Activated CD8-positive, alpha-beta memory T cell treated with anti-CD3 and anti-CD28 coated beads for 36 hours (primary cell): ENCODE measurements at regions not wholly inside any gene's neighbourhood (a gene's known extent, or its start where the extent isn't known, plus 50 kb on each side); places are given as distances from the start of the nearest gene placed in this dataset.

ENCODE experiments used
- CTCF ChIA-PET: fragments of 350-600 bp; sonication (Branson Sonifier 250); formaldehyde crosslinking; loops from one replicate; lab custom pipeline; 2021; ENCODE audit warnings: antibody characterized with exemption; lab: Charles Lee
- POLR2A ChIA-PET: fragments of 350-600 bp; sonication (Branson Sonifier 250); formaldehyde crosslinking; loops from one replicate; lab custom pipeline; 2021; ENCODE audit warnings: antibody characterized with exemption; lab: Charles Lee

DNA sequence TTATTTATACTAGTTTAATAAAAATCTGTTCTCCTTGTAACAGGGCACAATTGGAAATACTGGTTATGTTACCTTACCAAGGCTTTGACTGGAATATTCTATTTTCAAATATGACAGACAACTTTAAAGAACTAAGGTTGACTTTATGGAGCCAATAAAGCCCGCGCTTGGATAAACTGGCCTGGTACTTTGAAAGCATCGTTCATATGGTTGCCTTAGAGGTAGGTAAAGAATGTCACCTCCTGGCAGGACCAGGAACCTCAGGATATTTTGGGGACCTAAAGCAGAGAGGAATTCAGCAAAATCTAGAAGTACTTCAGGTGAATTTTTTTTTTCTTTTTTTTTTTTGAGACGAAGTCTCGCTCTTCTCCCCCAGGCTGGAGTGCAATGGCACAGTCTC is 71.2 kb upstream of the CREB1 start:
- ChIA-PET CTCF (no interaction called here), POLR2A (no interaction called here)

GRCh38 chr2:207459990-207460757 is 69.6 kb upstream of the CREB1 start:
- ChIA-PET CTCF (no interaction called here), POLR2A (no interaction called here)

DNA sequence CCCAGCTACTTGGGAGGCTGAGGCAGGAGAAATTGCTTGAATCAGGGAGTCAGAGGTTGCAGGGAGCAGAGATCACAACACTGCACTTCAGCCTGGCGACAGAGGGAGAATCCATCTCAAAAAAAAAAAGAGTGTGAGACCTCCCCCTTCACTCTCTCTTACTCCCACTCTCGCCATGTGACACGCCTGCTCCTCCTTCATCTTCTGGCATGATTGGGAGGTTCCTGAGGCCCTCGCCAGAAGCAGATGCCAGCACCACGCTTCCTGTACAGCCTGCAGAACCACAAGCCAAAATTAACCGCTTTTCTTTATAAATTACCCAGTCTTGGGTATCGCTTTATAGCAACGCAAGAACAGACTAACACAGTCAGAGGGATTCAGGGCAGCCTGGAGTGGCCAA is 66.3 kb upstream of the CREB1 start:
- ChIA-PET POLR2A (no interaction called here), CTCF (no interaction called here)

DNA sequence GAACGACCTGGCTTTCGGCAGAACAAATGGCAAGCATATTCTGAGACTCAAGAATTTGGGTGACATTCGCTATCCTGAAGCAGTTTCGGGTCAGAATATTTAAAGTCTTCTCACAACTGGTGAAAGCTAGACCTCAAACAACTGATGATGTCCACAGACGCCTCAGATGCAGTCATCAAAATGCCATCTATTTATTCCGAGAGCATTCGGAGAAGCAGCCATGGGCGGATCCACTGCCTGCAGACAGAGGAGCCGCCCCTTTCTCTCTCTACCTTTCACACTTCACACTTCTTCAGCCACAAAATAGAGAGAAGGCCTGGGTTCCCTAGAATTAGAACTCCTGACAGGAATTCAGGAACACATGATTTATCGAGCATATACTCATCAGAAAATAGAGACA is 65.8 kb upstream of the CREB1 start:
- ChIA-PET CTCF (no interaction called here), POLR2A (no interaction called here)

DNA sequence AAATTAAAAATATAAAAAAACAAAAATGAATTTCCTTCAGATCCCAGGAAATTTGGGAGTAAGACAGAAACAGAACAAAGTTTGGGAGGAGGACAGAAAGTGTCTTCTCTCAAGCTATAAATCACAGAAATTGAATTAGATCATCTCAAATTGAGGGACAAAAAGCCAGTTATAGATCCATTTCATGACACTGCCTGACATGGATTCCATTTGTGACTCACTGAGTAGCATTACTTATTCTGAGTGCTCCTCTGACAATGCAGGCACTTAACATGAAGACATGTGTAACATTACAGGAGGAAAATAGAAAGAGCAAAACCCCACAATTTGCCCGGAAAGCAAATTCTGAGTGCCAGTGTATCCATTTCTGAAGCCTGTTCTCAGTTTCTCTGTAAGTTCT is 63.9 kb upstream of the CREB1 start:
- POLR2A ChIA-PET = no interaction called here
- CTCF ChIA-PET = no interaction called here

DNA sequence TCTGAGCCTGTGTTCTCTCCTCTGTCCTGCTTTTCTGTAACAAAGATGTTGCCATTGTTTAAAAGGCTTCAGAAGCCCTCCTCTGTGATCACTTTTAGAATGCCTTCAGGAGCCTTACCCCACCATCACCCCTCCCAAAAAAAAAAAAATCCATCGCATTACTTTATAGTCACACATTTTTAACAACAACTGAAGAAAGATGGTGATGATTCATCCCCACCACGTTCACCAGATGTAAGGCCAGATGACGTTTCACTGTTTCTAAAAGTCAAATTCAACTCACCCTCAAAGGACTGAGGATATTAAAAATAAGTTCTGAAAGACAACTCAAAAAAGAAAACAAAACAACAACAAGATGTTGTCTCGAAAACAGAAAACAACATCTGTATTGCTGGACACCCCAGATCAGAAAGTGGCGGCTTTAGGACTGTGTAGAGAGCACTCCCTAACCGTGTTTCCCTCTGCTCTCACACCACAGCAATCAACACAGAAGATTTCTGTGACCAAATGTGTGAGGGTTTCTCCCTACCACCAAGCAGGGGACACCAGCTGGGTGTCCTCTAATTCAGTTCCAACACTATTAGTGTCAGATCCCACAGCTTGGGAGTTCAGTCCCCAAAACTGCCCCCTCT is 61.9 kb upstream of the CREB1 start:
- POLR2A ChIA-PET = interaction anchor here (0.7 kb wide), 2 partner anchors 150 to 255 kb away, joined by 3 to 4 read pairs; no protein-coding TSS in a partner anchor
- CTCF ChIA-PET = no interaction called here

DNA sequence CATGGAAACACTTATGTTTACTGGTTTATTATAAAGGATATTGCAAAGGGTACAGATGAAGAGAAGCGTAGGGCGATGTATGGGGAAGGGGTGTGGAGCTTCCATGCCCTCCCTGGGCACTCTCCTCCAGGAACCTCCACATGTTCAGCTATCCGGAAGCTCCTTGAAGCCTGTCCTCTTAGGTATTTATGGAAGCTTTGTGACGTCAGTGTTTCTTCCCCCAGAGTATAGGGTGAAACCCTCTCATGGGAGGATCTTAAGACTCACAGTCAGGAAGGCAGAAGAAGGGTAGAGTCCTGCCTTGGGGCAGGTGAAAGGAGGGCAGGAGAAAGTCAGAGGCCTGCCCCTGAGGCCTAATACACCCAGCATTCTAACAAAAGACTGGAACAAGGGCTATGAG is 61.3 kb upstream of the CREB1 start:
- ChIA-PET CTCF (no interaction called here), POLR2A (no interaction called here)

- POLR2A ChIA-PET = no interaction called here
- CTCF ChIA-PET = no interaction called here
These were observed 60.3 kb upstream of the CREB1 start for GRCh38 chr2:207469451-207469850.

- POLR2A ChIA-PET = no interaction called here
These were observed 59.6 kb upstream of the CREB1 start for GRCh38 chr2:207469943-207470729.

GRCh38 chr2:207471261-207471660 is 58.5 kb upstream of the CREB1 start:
- ChIA-PET CTCF (no interaction called here), POLR2A (no interaction called here)

More at GRCh38 chr2:207469943-207470729, 59.6 kb upstream of the CREB1 start:
- CTCF ChIA-PET = no interaction called here

DNA sequence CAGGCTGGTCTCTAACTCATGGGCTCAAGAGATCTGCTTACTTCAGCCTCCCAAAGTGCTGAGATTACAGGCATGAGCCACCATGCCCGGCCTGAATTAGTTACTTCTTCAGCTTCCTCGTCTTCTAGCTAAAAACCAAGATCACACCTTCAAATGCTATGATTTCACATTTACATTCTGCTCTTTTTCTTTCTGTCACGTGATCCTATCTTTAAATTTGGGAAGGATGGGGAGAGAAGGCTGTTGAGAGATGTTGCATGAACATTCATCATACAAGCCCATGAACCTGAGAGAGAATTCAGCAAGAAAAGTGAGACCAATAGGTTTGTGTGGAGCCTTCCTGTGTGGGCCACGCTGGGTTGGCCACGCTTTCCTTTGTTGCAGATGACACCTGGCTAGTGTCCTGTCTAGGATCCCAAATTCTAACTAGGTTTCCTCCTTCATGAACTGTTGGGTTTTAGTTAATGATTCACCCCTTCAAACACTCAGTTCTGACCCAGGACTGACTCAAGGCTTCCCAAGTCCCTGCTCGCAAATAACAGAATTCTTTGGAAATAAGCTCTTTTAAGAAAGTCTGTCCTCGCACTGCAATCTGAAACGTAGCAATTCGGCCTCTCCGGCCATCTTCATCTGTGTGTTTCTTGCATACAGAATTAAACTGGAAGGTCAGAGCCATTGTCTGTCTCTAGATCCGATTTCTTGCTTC is 57.3 kb upstream of the CREB1 start:
- ChIA-PET POLR2A (no interaction called here), CTCF (interaction anchor here (1.1 kb wide), 1 partner anchor 675 kb away, joined by 3 read pairs; no protein-coding TSS in a partner anchor)

GRCh38 chr2:207473049-207473930 is 56.5 kb upstream of the CREB1 start:
- CTCF ChIA-PET = interaction anchor here (0.9 to 1.1 kb wide), 5 partner anchors 10 to 676 kb away, joined by 3 to 5 read pairs (median 3); no protein-coding TSS in a partner anchor
- POLR2A ChIA-PET = no interaction called here

- CTCF ChIA-PET = interaction anchor here (0.6 to 1.1 kb wide), 6 partner anchors 9 to 676 kb away, joined by 3 to 5 read pairs (median 3); no protein-coding TSS in a partner anchor
- POLR2A ChIA-PET = no interaction called here
These were observed 55.9 kb upstream of the CREB1 start for GRCh38 chr2:207473931-207474235.

DNA sequence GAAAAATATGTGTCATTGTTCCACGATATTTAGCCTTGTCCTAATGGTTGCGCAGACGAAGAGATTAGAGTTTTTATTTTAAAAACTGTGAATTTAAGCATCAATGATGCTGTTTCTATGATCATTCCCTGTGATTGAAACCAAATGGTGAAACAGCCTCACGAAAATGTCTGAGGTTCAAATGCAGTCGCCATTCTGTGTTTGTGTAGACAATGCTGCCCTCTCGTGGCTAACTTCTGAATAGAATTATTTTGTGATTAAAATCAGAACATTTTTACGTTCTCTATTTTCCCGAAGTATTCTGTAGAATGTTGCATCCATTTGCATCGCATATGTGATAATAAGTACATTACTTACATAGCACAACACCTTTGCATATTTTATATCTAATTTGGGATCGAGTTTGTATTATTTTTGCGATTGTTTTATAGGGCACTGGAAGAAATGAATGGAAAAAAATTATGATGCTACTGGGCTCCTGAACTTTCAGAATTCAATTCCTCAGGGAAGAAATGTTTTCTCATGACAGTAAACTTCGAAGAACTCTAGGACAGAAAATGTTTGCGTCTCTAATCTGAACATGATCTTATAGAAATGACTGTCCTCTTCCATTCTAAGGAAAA is 54.8 kb upstream of the CREB1 start:
- ChIA-PET POLR2A (no interaction called here), CTCF (no interaction called here)

- CTCF ChIA-PET = interaction anchor here (0.7 to 1.4 kb wide), 3 partner anchors 10 to 711 kb away, joined by 3 read pairs; partner anchors contain the start of genes FASTKD2 and MDH1B
- POLR2A ChIA-PET = no interaction called here
These were observed 54.2 kb upstream of the CREB1 start for GRCh38 chr2:207475546-207475945.

- POLR2A ChIA-PET = no interaction called here
- CTCF ChIA-PET = interaction anchor here (0.6 kb wide), 1 partner anchor 250 kb away, joined by 4 read pairs; no protein-coding TSS in a partner anchor
These were observed 51.9 kb upstream of the CREB1 start for GRCh38 chr2:207477896-207478295.

- CTCF ChIA-PET = no interaction called here
These were observed 51.2 kb upstream of the CREB1 start for GRCh38 chr2:207478572-207478971.

DNA sequence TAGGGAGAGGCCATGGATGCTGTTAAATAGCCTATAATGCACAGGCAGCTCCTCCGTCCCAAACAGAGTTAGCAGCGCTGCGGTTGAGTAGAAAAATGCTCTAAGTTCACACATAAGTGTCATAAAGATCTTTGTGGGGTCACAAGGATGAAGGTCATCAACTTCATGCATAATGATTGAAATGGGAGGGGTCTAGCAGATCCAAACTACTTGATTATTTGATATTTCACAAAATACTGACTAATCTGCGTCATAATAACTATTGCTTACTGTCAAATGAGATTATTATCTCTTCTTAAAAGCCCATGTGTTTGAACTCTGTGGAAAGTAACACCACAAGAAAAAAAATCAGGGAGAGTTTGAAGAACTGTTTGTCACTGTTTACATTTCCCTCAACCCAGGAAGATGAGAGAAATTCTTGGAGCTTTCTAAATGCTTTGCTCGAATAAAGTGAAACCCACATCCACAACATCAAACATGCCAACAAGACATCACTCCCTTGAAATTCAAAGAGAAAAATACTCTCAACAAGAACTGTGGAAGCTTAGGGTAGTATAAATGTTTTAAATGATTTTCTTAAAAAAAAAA is 50.5 kb upstream of the CREB1 start:
- ChIA-PET CTCF (no interaction called here), POLR2A (no interaction called here)

More at GRCh38 chr2:207478572-207478971, 51.2 kb upstream of the CREB1 start:
- POLR2A ChIA-PET = no interaction called here
